ENCODE measurements at regions not wholly inside any gene's neighbourhood (a gene's known extent, or its start where the extent isn't known, plus 50 kb on each side); places are given as distances from the start of the nearest gene placed in this dataset.

GRCh38 chr12:98280621-98281020 is 234.8 kb upstream of the TMPO start:
- no peak for DNase-seq (ENCODE audit: low read depth)

GRCh38 chr12:98291828-98292227 is 223.6 kb upstream of the TMPO start:
- DNase-seq (ENCODE audit: low read depth): no peak

- no peak for DNase-seq (ENCODE audit: low read depth)
These were observed 221.2 kb upstream of the TMPO start for GRCh38 chr12:98294051-98294805.

DNA sequence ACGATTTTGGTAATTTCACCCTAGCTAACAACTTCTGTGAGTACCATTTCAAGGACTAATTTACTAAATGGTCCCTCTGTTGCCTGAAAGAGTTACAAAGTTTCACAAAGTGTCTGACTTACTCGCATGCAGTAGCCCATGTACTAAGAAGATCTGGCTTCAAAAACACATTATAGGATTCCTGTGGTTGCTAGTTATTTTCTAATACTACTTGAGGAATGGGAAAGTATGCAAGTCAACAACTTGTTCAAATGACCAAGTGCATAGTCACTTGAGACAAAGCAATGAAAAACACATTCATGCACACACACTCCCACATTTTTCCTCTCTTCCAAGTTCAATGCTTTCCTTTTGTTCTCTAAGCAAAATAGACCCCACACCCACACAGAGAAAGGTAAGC is 219.7 kb upstream of the TMPO start:
- DNase-seq (ENCODE audit: low read depth): no peak

DNA sequence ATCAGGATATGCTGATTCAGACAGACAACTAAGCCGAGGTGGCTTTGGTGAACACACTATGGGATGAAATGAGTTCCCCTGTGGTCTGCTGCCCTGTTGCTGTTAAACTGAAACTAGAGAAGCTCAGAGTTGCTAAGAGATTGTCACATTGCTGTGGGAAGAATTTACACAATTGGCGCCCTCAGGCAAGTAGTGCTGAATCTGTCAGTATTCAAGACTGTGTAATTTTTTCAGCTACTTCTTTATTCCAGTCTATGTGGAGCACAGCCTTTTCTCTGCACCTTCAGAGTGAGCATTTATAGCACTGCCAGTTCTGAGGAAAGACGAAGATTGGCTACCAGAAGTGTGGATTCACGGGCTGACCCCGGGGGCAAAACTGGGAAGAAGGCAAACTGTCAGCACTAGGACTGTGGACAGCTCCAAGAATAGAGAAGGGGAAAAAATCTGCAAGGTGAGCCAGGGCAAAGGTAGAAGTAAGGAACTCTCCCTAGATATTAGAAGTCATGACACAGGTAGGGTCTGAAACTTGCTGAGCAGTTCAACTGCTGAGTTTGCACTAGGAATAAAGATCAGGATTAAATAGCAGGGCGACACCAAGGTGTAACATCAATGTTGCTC is 218.8 kb upstream of the TMPO start:
- no peak for DNase-seq (ENCODE audit: low read depth)

DNA sequence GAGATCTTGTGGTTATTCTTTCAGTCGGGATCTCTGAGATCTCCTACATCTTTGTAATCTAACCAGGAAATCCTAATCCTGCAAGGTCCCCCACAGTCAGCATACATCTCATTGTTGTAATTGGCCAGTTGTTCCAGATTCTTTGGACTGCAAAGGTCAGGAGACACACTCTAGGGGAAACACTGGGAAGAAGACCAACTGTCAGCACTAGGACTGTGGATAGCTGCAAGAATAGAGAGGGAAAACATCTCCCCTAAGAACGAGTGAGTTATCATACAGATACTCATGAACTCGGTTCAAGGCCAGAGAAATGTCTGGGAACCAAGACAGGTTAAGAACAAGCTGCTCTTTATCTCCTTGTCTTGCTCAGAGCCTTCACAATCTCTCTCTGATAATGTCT is 217.9 kb upstream of the TMPO start:
- no peak for DNase-seq (ENCODE audit: low read depth)

DNA sequence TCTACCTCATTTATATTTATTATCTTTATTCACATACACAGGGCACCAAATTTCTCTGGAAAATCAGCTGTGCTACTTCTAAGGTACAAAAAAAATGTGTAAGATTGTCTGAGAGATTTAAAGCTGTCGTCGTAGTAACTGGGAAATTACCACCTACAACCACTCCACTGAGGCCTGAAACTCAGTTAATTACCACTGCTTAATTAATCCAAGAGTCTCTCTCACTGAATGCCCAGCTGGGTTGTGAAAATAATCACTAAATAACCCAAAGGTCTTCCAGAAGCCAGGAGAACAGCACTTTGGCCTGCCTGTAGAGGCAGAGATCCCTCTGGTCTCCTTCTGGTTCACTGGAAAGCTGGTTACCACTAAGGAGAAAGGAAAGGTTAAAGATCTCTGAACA is 207.2 kb upstream of the TMPO start:
- no peak for DNase-seq (ENCODE audit: low read depth)

GRCh38 chr12:98317939-98318899 is 197.2 kb upstream of the TMPO start:
- no peak for DNase-seq (ENCODE audit: low read depth)

DNA sequence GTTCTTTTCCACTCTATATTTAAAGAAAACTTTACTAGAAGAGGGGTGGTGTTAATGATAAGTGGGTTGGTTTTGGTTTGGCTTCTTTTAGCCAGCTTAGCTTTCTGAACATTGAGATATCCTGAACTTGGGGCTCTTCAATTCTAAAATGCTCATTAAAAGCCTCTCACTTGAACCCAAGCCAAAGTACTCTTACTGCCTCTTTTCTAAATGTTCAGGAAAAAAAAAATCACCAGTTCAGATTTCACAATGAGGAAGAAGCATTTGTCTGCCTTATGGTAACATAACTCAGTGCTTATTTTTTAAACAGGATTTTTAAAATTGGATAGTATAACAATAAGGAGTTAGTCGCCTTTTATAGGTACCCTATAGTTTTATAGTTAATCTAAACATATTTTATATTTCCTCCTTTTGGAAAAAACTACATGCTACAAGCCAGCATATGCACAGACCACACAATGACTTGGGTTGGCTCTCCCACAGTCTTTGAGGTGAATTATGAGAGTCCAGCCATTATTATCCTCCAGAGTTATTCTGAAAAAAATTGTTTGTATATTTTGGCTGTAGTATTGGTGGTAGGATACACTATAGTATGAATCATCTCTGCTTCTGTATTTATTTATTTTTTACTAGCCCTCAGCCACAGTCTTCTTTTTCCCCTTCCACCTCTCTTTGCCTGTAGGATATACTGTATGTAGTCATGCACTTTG is 195.5 kb upstream of the TMPO start:
- no peak for DNase-seq (ENCODE audit: low read depth)

DNA sequence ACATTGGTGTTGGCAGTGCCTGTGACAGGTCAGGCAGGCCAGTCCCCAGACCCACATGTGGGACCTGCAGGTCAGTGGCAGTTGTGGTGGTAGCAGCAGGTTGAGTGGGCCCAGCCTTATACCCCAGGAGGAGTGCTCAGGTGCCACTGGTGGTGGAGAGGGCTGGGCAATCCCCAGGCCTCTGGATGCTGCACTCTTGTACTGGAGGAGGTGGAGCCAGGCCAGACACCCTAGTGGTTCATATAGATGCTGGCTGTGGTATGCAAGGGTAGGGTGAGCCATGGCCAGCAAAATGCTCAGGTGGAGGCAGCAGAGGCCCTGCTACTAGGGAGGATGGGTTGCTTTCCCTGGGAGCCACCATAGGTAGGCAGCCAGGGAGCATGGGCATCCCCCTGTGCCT is 190.4 kb upstream of the TMPO start:
- DNase-seq (ENCODE audit: low read depth): no peak

GRCh38 chr12:98328467-98328866 is 186.9 kb upstream of the TMPO start:
- no peak for DNase-seq (ENCODE audit: low read depth)

DNA sequence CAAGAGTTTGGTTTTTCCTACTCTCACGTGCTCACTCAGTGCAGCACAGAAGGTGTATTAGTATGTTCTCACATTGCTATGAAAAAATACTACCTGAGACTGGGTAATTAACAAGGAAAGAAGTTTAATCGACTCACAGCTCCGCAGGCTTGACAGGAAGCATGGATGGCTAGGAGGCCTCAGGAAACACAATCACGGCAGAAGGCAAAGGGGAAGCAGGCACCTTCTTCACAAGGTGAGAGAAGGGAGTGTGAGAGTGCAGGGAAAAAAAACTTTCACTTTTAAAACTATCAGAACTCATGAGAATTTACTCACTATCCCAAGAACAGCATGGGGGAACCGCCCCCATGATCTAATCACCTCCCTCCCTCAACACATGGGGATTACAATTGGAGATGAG is 185.8 kb upstream of the TMPO start:
- no peak for DNase-seq (ENCODE audit: low read depth)

DNA sequence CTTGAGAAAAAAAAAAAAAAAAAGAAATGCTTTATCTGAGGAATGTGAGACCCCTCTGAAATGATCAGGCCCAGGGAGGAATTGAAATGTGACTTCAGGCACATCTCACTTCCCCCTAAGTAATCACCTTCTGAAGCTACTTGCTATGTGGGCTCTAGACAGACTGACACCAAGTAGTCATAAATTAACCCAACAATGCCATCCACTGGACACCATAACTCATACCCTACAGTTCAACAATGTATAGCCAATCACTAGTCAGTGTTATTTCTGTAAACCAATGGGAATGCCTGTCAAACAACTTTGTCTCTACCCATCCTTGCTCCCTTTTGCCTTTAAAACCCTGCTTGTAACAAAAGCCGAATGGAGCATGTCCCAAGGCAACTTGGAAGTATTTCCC is 182.7 kb upstream of the TMPO start:
- DNase-seq (ENCODE audit: low read depth): no peak

GRCh38 chr12:98334768-98335167 is 180.6 kb upstream of the TMPO start:
- no peak for DNase-seq (ENCODE audit: low read depth)

- DNase-seq (ENCODE audit: low read depth): no peak
These were observed 174.4 kb upstream of the TMPO start for GRCh38 chr12:98341026-98341425.

- DNase-seq (ENCODE audit: low read depth): no peak
These were observed 173.7 kb upstream of the TMPO start for GRCh38 chr12:98341732-98342131.

- no peak for DNase-seq (ENCODE audit: low read depth)
These were observed 172.3 kb upstream of the TMPO start for GRCh38 chr12:98343002-98343567.

DNA sequence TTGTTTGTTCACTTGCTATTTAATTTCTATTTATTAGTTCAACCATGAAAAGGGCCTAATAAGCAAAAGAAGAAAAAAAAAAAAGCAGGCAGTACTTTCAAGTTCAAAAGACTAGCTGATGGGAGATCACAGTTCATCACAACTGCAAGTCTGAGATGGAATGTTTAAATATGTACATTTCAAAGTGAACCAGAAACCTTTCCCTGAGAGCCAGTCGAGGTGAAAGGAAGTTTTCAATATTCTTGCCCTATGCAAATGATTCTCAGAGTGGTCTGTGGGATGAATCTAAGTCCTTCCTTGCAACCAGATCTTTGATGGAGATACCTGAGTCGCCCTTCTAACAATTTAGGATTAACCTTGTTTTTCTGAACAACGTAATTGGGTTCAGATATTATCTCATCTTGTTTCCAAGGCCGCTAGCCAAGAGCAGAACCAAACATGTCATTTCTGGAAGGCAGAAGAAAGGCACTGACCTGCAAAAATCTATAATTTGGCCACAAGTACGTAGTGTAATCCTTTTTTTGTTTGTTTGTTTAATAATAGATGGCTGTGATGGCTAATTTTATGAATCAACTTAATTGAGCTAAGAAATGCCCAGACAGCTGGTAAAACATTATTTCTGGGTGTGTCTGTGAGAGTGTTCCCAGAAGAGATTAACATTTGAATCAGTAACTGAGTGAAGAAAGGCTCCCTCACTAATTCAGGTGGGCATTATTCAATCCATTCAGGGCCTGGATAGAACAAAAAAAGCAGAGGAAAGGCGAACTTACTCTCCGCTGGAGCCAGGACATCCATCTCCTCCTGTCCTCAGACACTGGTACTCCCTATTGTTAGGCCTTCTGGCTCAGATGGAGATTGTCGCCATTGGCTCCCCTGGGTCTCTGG is 171.1 kb upstream of the TMPO start:
- no peak for DNase-seq (ENCODE audit: low read depth)

- no peak for DNase-seq (ENCODE audit: low read depth)
These were observed 170.0 kb upstream of the TMPO start for GRCh38 chr12:98345308-98345876.

DNA sequence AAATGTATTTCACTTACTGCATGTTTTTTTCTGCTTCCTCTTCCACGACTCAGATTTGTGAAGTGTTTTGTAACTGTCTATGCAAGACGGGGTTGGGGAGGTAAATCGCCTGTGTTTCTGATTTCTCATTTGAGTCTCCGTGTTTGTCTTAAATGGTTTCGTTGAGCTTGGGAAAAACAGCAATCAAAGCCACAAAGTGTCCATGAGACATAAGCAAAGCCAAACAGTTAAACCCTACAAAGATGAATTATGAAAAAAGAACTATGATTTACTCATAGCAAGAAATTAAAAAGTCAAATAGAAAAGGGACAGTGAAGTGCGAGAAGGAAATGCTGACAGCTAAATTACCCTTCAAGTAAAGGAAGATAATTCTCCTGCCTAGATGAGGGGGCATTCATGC is 164.3 kb upstream of the TMPO start:
- no peak for DNase-seq (ENCODE audit: low read depth)

DNA sequence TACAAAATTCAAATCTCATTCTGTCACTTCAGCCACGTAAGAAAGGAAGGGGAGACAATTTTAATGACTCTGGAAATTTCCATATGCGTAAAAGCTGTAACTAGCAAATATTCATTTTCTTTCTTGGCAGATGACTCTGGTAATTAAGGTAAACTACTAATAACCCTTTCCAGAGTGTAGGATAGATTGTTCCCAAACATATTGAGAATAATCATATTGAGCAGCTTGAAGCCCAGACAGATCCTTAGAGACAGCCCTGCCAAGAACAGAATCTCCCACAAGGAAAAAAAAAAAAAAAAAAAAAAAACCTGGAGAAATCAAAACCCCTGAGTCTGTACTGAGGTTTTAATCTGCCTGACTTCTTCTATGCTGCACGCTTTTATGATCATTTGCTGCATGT is 163.6 kb upstream of the TMPO start:
- no peak for DNase-seq (ENCODE audit: low read depth)
